Gastroesophageal sphincter (tissue), 3 donors: ENCODE measurements at regions not wholly inside any gene's neighbourhood (a gene's known extent, or its start where the extent isn't known, plus 50 kb on each side); places are given as distances from the start of the nearest gene placed in this dataset.

Source experiments
- POLR2AphosphoS5 ChIP-seq: sonication (generic); formaldehyde crosslinking; IDR thresholded peaks from one replicate; pipeline ENCODE4 v1.6.1; 2017; ENCODE audit warnings: antibody characterized with exemption
- TF ChIP-seq, protein P1 (sequence below), 4 experiments: fragments of 200-600 bp in 2 of 4; fragments of 450-650 bp in 2 of 4; sonication (generic) in 1 of 4; IDR thresholded peaks; one replicate each; pipeline ENCODE4 v1.5.1; 2017 to 2019; ENCODE audit warnings: antibody characterized with exemption in 4 of 4, mild to moderate bottlenecking in 2 of 4, moderate library complexity in 2 of 4

DNA sequence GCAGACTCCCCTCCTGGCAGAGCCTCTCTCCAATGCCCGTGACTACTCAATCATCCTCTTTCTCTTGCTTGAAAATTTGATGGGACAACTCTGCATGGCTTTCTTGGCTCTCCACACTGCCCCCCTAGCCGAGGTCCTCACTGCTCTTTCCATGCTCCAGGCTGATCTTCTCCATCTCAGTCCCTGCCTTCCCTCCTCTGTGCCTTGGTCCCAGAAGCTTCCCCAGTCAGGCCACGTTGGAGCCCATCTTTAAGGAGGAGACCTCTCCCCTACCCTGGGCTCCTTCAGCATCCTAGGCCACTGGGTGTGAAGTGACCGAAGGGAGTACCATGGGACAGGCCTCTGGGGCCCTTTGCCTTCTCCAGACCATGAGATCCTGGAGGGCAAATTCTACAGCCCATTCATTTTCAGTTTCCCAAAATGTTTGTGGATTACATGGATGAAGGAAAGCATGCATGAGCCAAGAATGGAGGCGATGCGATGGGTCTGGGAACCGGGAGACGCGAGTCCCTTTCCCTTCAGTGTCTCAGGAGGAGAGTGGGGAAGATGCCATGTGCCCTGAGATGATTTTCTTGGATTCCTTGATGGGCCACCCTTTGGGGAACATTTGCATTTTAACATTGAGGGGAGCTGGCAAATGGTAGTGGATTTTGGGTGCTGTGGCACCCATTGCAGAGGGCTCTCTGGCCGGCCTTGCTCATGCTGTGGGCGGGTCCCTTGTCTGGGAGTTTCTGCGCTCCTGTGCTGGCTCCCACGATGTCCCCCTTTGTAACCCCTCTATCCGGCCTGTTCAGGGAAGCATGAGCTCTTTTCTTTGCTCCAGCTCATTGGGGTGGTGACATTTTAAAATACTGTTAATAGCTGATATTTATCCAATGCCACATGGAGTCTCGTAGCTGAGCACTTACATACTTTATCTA, 376.6 kb downstream of the RPS24 start:
- TF ChIP-seq POLR2AphosphoS5, result no peak
- TF ChIP-seq, protein P1, sequence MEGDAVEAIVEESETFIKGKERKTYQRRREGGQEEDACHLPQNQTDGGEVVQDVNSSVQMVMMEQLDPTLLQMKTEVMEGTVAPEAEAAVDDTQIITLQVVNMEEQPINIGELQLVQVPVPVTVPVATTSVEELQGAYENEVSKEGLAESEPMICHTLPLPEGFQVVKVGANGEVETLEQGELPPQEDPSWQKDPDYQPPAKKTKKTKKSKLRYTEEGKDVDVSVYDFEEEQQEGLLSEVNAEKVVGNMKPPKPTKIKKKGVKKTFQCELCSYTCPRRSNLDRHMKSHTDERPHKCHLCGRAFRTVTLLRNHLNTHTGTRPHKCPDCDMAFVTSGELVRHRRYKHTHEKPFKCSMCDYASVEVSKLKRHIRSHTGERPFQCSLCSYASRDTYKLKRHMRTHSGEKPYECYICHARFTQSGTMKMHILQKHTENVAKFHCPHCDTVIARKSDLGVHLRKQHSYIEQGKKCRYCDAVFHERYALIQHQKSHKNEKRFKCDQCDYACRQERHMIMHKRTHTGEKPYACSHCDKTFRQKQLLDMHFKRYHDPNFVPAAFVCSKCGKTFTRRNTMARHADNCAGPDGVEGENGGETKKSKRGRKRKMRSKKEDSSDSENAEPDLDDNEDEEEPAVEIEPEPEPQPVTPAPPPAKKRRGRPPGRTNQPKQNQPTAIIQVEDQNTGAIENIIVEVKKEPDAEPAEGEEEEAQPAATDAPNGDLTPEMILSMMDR (IDR thresholded peaks at IDR 0.05), result no peak
